ENCODE measurements at regions not wholly inside any gene's neighbourhood (a gene's known extent, or its start where the extent isn't known, plus 50 kb on each side); places are given as distances from the start of the nearest gene placed in this dataset.

GRCh38 chr2:192292478-192292877, 97.7 kb upstream of the TMEFF2 start:
- TF ChIP-seq REST (IDR thresholded peaks at IDR 0.05; ENCODE audit: low read depth, low read length) (no peak), RFX5 (IDR thresholded peaks at IDR 0.05; ENCODE audit: low read length) (no peak), CTCF (IDR thresholded peaks at IDR 0.05) (no peak), POLR2AphosphoS5 (IDR thresholded peaks at IDR 0.05; ENCODE audit: low read depth, low read length) (no peak), MAX (IDR thresholded peaks at IDR 0.05; ENCODE audit: low read depth) (no peak), MXI1 (IDR thresholded peaks at IDR 0.05; ENCODE audit: low read depth, low read length) (no peak), USF2 (IDR thresholded peaks at IDR 0.05; ENCODE audit: borderline replicate concordance, low read depth, low read length) (no peak), FOXM1 (IDR thresholded peaks at IDR 0.05; ENCODE audit: low read depth) (no peak), YY1 (IDR thresholded peaks at IDR 0.05; ENCODE audit: low read depth) (no peak), EP300 (IDR thresholded peaks at IDR 0.05; ENCODE audit: borderline replicate concordance in 1 of 2, low read depth in 1 of 2, low read length in 1 of 2) (no peak), MEF2A (IDR thresholded peaks at IDR 0.05; ENCODE audit: borderline replicate concordance, low read depth) (no peak)
